Spleen (tissue), 7 donors: ENCODE measurements at regions not wholly inside any gene's neighbourhood (a gene's known extent, or its start where the extent isn't known, plus 50 kb on each side); places are given as distances from the start of the nearest gene placed in this dataset.

Experiments
- POLR2A ChIP-seq, 3 donors: fragments of 450-650 bp; IDR thresholded peaks; one replicate each; pipeline ENCODE4 v1.5.1; 2017; ENCODE audit warnings: antibody characterized with exemption in 3 of 3, mild to moderate bottlenecking in 1 of 3
- POLR2AphosphoS5 ChIP-seq, 3 donors: sonication (generic); formaldehyde crosslinking; IDR thresholded peaks; one replicate each; pipeline ENCODE4 v1.5.1; 2017; ENCODE audit warnings: antibody characterized with exemption in 3 of 3
- TF ChIP-seq, protein P1 (sequence below), 11 experiments: fragments of 200-600 bp in 7 of 11; fragments of 450-650 bp in 4 of 11; sonication (generic) in 4 of 11; IDR thresholded peaks in 8 of 11; conservative IDR thresholded peaks in 3 of 11; 1 replicate in 7 of 11; 2 replicates in 4 of 11; pipeline versions ENCODE4 v1.4.0 to v1.8.0; 2016 to 2021; ENCODE audit warnings: antibody characterized with exemption in 11 of 11, inconsistent platforms in 4 of 11, mild to moderate bottlenecking in 1 of 11
- donor health status: DM: no; HTN: no; CAD: no; lungs with moderate emphysema.
- donor health status: DM: no; HTN: no; CAD: no.
- donor health status: DM: no; HTN: no; CAD: no.

GRCh38 chr7:118114175-118114574, 69.8 kb upstream of the LSM8 start:
- TF ChIP-seq POLR2AphosphoS5 (IDR thresholded peaks at IDR 0.05) (no peak), POLR2A (IDR thresholded peaks at IDR 0.05) (no peak)
- TF ChIP-seq, protein P1, sequence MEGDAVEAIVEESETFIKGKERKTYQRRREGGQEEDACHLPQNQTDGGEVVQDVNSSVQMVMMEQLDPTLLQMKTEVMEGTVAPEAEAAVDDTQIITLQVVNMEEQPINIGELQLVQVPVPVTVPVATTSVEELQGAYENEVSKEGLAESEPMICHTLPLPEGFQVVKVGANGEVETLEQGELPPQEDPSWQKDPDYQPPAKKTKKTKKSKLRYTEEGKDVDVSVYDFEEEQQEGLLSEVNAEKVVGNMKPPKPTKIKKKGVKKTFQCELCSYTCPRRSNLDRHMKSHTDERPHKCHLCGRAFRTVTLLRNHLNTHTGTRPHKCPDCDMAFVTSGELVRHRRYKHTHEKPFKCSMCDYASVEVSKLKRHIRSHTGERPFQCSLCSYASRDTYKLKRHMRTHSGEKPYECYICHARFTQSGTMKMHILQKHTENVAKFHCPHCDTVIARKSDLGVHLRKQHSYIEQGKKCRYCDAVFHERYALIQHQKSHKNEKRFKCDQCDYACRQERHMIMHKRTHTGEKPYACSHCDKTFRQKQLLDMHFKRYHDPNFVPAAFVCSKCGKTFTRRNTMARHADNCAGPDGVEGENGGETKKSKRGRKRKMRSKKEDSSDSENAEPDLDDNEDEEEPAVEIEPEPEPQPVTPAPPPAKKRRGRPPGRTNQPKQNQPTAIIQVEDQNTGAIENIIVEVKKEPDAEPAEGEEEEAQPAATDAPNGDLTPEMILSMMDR (IDR thresholded peaks at IDR 0.05 in 8 of 11, conservative IDR thresholded peaks at IDR 0.05 in 3 of 11): no peak
